ENCODE measurements at regions not wholly inside any gene's neighbourhood (a gene's known extent, or its start where the extent isn't known, plus 50 kb on each side); places are given as distances from the start of the nearest gene placed in this dataset.

DNA sequence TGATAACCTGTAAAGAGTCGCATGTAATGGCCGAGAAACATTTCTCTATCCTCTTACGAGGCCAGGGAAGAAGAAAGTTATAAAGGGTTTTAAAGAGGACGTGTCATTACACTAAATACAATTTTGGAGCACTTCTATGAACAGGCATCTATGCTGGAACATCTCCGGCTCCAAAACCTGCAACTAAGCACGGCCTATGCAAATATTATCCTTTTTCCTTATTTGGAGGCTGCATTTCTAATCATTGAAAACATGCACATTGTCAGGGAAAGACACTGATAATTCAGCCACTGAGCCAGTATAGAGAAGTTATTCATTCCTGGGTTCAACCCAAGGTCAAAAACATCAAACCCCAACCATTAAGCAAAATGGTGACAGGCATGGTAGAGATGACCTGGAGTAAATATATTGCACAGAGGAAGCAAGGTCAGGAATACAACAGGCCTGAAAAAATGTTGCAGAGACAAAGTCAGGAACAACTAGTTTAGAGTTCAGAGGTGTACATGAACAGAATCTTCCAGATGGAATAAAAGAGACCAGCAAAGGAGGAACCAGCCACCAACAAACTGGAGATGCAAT is 674.1 kb downstream of the NR2F1-AS1 start:
- Histone ChIP-seq H3K27me3 (ENCODE audit: insufficient read depth in 3 of 3, low read length in 2 of 3) (no peaks in the 10 kb centered on the region), H3K36me3 (ENCODE audit: insufficient read depth in 1 of 2, low read depth in 1 of 2) (no peaks in the 10 kb centered on the region), H3K4me1 (peaks cover 4% of the 10 kb centered on the region), H3K4me3 (no peak overlapping the region), H3K9me3 (no peaks in the 10 kb centered on the region), H3K27ac (no peak overlapping the region)
- no peak for TF ChIP-seq CTCF (IDR thresholded peaks at IDR 0.05)
- DNase-seq (no peak), ATAC-seq (no peak)
- intact Hi-C loops (cut with DNase I), result no loop called here
- WGBS, 3 donors, result 85 to 89% (median 88%) methylated on average over 6 of the region's 6 CpGs

DNA sequence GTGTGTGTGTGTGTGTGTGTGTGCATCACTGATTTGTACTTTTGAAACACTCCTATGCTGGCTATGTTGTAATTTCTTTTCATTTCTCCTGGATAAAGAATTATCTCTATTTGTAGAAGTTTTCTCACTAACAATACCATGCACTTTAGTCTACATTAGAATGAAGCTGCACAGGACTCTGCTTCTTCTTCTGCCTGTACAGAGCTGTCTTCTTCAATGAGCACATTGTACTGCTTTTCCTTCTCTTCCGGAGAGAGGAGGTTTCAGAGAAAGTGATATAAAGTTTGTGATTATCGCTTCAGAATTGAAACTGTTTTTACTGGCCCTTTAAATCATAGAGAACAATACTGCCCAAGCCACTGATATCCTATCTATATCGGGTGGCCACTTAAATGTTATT is 677.0 kb downstream of the NR2F1-AS1 start:
- intact Hi-C loops (cut with DNase I), result no loop called here

DNA sequence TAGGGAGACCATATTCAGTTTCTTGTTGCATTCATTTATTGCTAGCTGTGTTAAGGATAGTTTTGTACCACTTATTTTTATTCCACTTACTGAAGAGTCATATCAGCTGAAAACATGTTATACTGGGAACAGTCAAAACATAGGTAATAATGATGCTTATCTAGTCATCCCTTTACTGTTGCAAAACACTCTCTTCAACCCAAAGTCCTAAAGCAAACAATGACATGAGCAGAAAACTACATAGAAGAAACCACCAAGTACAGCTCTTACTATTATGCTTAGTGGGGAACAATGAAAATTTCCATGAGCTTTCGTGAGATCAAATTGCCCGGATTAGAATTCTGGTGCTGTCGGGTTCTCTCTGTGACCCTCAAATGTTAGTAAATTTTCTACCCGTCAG is 681.4 kb downstream of the NR2F1-AS1 start:
- TF ChIP-seq CTCF (IDR thresholded peaks at IDR 0.05), result no peak
- intact Hi-C loops (cut with DNase I), result no loop called here
- Histone ChIP-seq H3K27me3 (ENCODE audit: insufficient read depth in 3 of 3, low read length in 2 of 3) (no peaks in the 10 kb centered on the region), H3K4me1 (no peaks in the 10 kb centered on the region), H3K9me3 (no peaks in the 10 kb centered on the region), H3K27ac (no peak overlapping the region), H3K36me3 (ENCODE audit: insufficient read depth in 1 of 2, low read depth in 1 of 2) (no peaks in the 10 kb centered on the region), H3K4me3 (no peak overlapping the region)
- DNase-seq (no peak), ATAC-seq (no peak)
- WGBS, 3 donors, result 52 to 61% (median 53%) methylated on average over 4 of the region's 4 CpGs

More for the DNA sequence above, 677.0 kb downstream of the NR2F1-AS1 start:
- WGBS, 3 donors, result 49 to 60% (median 51%) methylated on average over 3 of the region's 3 CpGs
- H3K4me1 ChIP-seq, result peaks cover 3% of the 10 kb centered on the region
- no peaks in the 10 kb centered on the region for H3K36me3 ChIP-seq (ENCODE audit: insufficient read depth in 1 of 2, low read depth in 1 of 2)
- no peak for DNase-seq
- TF ChIP-seq CTCF (IDR thresholded peaks at IDR 0.05), result no peak
- no peak overlapping the region for H3K4me3 ChIP-seq
- no peak overlapping the region for H3K27ac ChIP-seq
- no peaks in the 10 kb centered on the region for H3K9me3 ChIP-seq
- H3K27me3 ChIP-seq (ENCODE audit: insufficient read depth in 3 of 3, low read length in 2 of 3), result no peaks in the 10 kb centered on the region
- ATAC-seq, result no peak

DNA sequence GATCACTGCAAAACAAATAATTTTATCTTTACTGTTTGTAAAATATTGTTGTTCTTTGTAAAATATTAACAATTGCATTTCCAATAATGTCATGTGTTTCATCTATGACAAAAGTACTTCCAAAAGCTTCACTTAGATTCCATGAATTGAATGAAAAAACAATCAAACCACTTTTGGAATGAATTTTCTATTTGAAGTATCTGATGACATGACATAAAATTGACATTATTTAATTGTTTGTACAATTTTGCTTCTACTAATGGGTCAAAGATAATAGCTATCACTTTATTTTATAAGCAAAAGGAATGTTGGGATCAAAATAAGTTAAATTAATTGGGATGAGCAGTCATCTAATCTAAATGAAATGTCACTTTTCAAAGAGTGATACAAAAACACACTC is 684.3 kb downstream of the NR2F1-AS1 start:
- Histone ChIP-seq H3K9me3 (no peaks in the 10 kb centered on the region), H3K4me1 (no peaks in the 10 kb centered on the region), H3K27ac (no peak overlapping the region), H3K36me3 (ENCODE audit: insufficient read depth in 1 of 2, low read depth in 1 of 2) (no peaks in the 10 kb centered on the region), H3K4me3 (no peak overlapping the region), H3K27me3 (ENCODE audit: insufficient read depth in 3 of 3, low read length in 2 of 3) (no peaks in the 10 kb centered on the region)
- no peak for TF ChIP-seq CTCF (IDR thresholded peaks at IDR 0.05)
- no peak for DNase-seq
- intact Hi-C loops (cut with DNase I), result no loop called here
- ATAC-seq, result no peak

DNA sequence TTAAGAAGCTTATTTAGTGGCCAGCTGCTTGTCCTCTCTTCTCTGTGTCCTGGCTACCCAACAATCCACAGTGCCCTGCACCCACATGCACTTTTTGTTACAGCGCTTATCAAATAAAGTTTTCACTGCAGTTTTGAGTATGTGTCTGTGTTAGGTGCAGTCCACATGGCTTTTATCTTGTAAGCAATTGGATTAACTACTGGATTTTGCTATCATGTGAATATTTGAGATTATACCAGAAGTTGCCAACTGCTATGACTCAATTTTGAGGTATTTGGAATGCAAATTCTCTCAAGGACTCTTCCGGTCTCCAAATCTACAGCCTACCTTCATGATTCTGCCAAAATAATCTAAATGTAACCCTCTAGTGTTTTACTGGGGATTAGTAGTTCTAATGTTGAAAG is 690.2 kb downstream of the NR2F1-AS1 start:
- intact Hi-C loops (cut with DNase I), result no loop called here
- ATAC-seq (no peak), DNase-seq (no peak)
- H3K27ac ChIP-seq, result no peak overlapping the region
- TF ChIP-seq CTCF (IDR thresholded peaks at IDR 0.05), result no peak
- H3K9me3 ChIP-seq, result no peaks in the 10 kb centered on the region
- no peaks in the 10 kb centered on the region for H3K4me1 ChIP-seq
- H3K27me3 ChIP-seq (ENCODE audit: insufficient read depth in 3 of 3, low read length in 2 of 3), result no peaks in the 10 kb centered on the region
- WGBS, 3 donors, result 67 to 71% (median 70%) methylated on average over 2 of the region's 2 CpGs
- no peak overlapping the region for H3K4me3 ChIP-seq
- H3K36me3 ChIP-seq (ENCODE audit: insufficient read depth in 1 of 2, low read depth in 1 of 2), result no peaks in the 10 kb centered on the region
